ENCODE measurements at regions not wholly inside any gene's neighbourhood (a gene's known extent, or its start where the extent isn't known, plus 50 kb on each side); places are given as distances from the start of the nearest gene placed in this dataset.

GRCh38 chr5:89601880-89602279, 718.9 kb upstream of the MEF2C start:
- FAIRE-seq (no peak), DNase-seq (ENCODE audit: low read depth) (no peak)
- Histone ChIP-seq H3K36me3 (ENCODE audit: insufficient read depth, low read length) (no peaks in the 10 kb centered on the region), H3K4me1 (ENCODE audit: insufficient read depth, low read length) (no peaks in the 10 kb centered on the region), H4K20me1 (ENCODE audit: insufficient read depth, low read length) (no peaks in the 10 kb centered on the region), H3K79me2 (ENCODE audit: insufficient read depth, low read length) (no peaks in the 10 kb centered on the region), H3K27ac (ENCODE audit: low read depth, low read length) (no peak overlapping the region), H3K4me3 (ENCODE audit: insufficient read depth, low read depth, low read length) (no peak overlapping the region), H3K27me3 (ENCODE audit: insufficient read depth, low read length) (no peaks in the 10 kb centered on the region), H3K9ac (ENCODE audit: low read length) (no peak overlapping the region), H3K9me3 (ENCODE audit: insufficient read depth, low read depth, low read length) (no peaks in the 10 kb centered on the region), H3K4me2 (ENCODE audit: low read length) (no peak overlapping the region), H2AFZ (ENCODE audit: low read depth, low read length) (no peak overlapping the region)
- no peak overlapping the region for H3K27ac Mint-ChIP-seq (ENCODE audit: unreplicated experiment)
- H3K4me1 Mint-ChIP-seq (ENCODE audit: low read depth, unreplicated experiment): no peaks in the 10 kb centered on the region
- no peaks in the 10 kb centered on the region for H3K27me3 Mint-ChIP-seq (ENCODE audit: low read depth, unreplicated experiment)
- no peak for TF ChIP-seq EZH2 (IDR thresholded peaks at IDR 0.05; ENCODE audit: insufficient read depth, low read length)
- TF ChIP-seq CTCF (IDR thresholded peaks at IDR 0.05; ENCODE audit: insufficient read depth, low read depth, low read length): no peak
- no peaks in the 10 kb centered on the region for H3K9me3 Mint-ChIP-seq (ENCODE audit: unreplicated experiment)
- no peaks in the 10 kb centered on the region for H3K36me3 Mint-ChIP-seq (ENCODE audit: low read depth, unreplicated experiment)
- no peak overlapping the region for H3K4me3 Mint-ChIP-seq (ENCODE audit: unreplicated experiment)

- FAIRE-seq (peak; percentile 34), DNase-seq (ENCODE audit: low read depth) (no peak)
- H3K4me1 Mint-ChIP-seq (ENCODE audit: low read depth, unreplicated experiment): peaks cover 3% of the 10 kb centered on the region
- no peaks in the 10 kb centered on the region for H4K20me1 ChIP-seq (ENCODE audit: insufficient read depth, low read length)
- no peak overlapping the region for H3K4me2 ChIP-seq (ENCODE audit: low read length)
- no peaks in the 10 kb centered on the region for H3K27me3 ChIP-seq (ENCODE audit: insufficient read depth, low read length)
- no peaks in the 10 kb centered on the region for H3K9me3 Mint-ChIP-seq (ENCODE audit: unreplicated experiment)
- no peak overlapping the region for H3K4me3 ChIP-seq (ENCODE audit: insufficient read depth, low read depth, low read length)
- H3K9ac ChIP-seq (ENCODE audit: low read length): no peak overlapping the region
- H3K4me1 ChIP-seq (ENCODE audit: insufficient read depth, low read length): no peaks in the 10 kb centered on the region
- no peak for TF ChIP-seq CTCF (IDR thresholded peaks at IDR 0.05; ENCODE audit: insufficient read depth, low read depth, low read length)
- TF ChIP-seq EZH2 (IDR thresholded peaks at IDR 0.05; ENCODE audit: insufficient read depth, low read length): no peak
- no peaks in the 10 kb centered on the region for H3K27me3 Mint-ChIP-seq (ENCODE audit: low read depth, unreplicated experiment)
- H3K79me2 ChIP-seq (ENCODE audit: insufficient read depth, low read length): no peaks in the 10 kb centered on the region
- H3K27ac Mint-ChIP-seq (ENCODE audit: unreplicated experiment): no peak overlapping the region
- no peaks in the 10 kb centered on the region for H3K36me3 Mint-ChIP-seq (ENCODE audit: low read depth, unreplicated experiment)
- H2AFZ ChIP-seq (ENCODE audit: low read depth, low read length): no peak overlapping the region
- H3K27ac ChIP-seq (ENCODE audit: low read depth, low read length): no peak overlapping the region
- H3K9me3 ChIP-seq (ENCODE audit: insufficient read depth, low read depth, low read length): no peaks in the 10 kb centered on the region
- H3K36me3 ChIP-seq (ENCODE audit: insufficient read depth, low read length): no peaks in the 10 kb centered on the region
- no peak overlapping the region for H3K4me3 Mint-ChIP-seq (ENCODE audit: unreplicated experiment)
These were observed 714.9 kb upstream of the MEF2C start for GRCh38 chr5:89597878-89598277.

- Histone ChIP-seq H3K4me2 (ENCODE audit: low read length) (no peak overlapping the region), H3K27me3 (ENCODE audit: insufficient read depth, low read length) (no peaks in the 10 kb centered on the region), H4K20me1 (ENCODE audit: insufficient read depth, low read length) (no peaks in the 10 kb centered on the region), H3K9ac (ENCODE audit: low read length) (no peak overlapping the region), H3K9me3 (ENCODE audit: insufficient read depth, low read depth, low read length) (no peaks in the 10 kb centered on the region), H3K79me2 (ENCODE audit: insufficient read depth, low read length) (no peaks in the 10 kb centered on the region), H3K36me3 (ENCODE audit: insufficient read depth, low read length) (no peaks in the 10 kb centered on the region), H3K4me1 (ENCODE audit: insufficient read depth, low read length) (no peaks in the 10 kb centered on the region), H3K4me3 (ENCODE audit: insufficient read depth, low read depth, low read length) (no peak overlapping the region), H2AFZ (ENCODE audit: low read depth, low read length) (no peak overlapping the region), H3K27ac (ENCODE audit: low read depth, low read length) (no peak overlapping the region)
- H3K4me3 Mint-ChIP-seq (ENCODE audit: unreplicated experiment): no peak overlapping the region
- peaks cover 3% of the 10 kb centered on the region for H3K4me1 Mint-ChIP-seq (ENCODE audit: low read depth, unreplicated experiment)
- H3K27me3 Mint-ChIP-seq (ENCODE audit: low read depth, unreplicated experiment): no peaks in the 10 kb centered on the region
- H3K9me3 Mint-ChIP-seq (ENCODE audit: unreplicated experiment): no peaks in the 10 kb centered on the region
- H3K27ac Mint-ChIP-seq (ENCODE audit: unreplicated experiment): no peak overlapping the region
- no peak for TF ChIP-seq CTCF (IDR thresholded peaks at IDR 0.05; ENCODE audit: insufficient read depth, low read depth, low read length)
- TF ChIP-seq EZH2 (IDR thresholded peaks at IDR 0.05; ENCODE audit: insufficient read depth, low read length): no peak
- FAIRE-seq (no peak), DNase-seq (ENCODE audit: low read depth) (no peak)
- H3K36me3 Mint-ChIP-seq (ENCODE audit: low read depth, unreplicated experiment): no peaks in the 10 kb centered on the region
These were observed 713.8 kb upstream of the MEF2C start for GRCh38 chr5:89596821-89597220.
